ENCODE measurements at regions not wholly inside any gene's neighbourhood (a gene's known extent, or its start where the extent isn't known, plus 50 kb on each side); places are given as distances from the start of the nearest gene placed in this dataset.

DNA sequence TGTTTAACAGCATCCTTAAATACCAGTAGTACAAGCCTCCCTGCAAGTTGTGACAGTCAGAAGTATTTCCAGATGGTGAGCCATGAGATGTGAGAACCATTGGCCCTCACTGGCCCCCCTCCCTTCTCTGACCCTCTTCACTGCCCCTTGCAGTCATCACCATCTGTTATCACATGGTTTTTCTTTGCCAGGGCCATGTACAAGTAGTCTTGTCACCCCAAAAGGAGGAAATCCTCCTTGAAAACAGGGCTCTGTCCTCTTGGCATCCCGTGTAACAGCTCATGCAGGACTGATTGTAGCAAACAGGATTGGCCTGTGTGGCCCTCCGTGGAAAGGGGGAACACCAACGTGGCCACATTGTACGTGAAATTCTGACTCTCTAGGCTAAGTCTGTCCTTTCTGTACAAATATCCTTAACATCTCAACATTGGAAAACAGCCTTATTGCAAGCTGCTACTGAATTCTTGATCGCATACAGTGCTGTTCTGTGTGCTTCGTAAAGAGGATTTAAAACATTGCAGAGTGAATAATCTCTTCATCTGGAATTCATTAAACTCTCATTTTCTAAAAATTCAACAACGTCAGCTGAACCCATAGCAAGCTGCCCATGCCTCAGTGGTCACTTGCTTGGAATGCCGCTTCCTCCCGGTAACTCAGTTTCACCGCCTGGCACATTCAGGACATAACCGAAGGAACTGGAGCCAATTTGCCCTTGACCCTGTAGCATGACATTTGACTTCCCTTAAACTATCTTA lies 171.7 kb downstream of the ATPSCKMT start:
- no TSS peak for BruUV-seq (replicated peaks)
- Histone ChIP-seq H2BK120ac (ENCODE audit: low read depth, low read length) (no peak overlapping the region), H2BK5ac (ENCODE audit: low read depth, low read length, poor library complexity, severe bottlenecking) (no peak overlapping the region), H2BK15ac (ENCODE audit: low read depth, low read length) (no peak overlapping the region), H4K5ac (ENCODE audit: low read depth, low read length) (no peak overlapping the region), H3K23ac (ENCODE audit: low read depth, low read length) (no peak overlapping the region), H2AFZ (replicated peaks; ENCODE audit: low read length, poor library complexity) (no peak overlapping the region), H2AK5ac (ENCODE audit: low read depth, low read length) (no peak overlapping the region), H3K9me1 (ENCODE audit: insufficient read depth, low read length) (no peaks in the 10 kb centered on the region), H3K27ac (ENCODE audit: insufficient read depth, low read length) (no peak overlapping the region), H3K4me1 (ENCODE audit: control insufficient read depth, insufficient read depth, low read length) (no peaks in the 10 kb centered on the region), H3K9me3 (ENCODE audit: control insufficient read depth, insufficient read depth, low read length) (no peaks in the 10 kb centered on the region), H3K36me3 (ENCODE audit: control insufficient read depth, insufficient read depth, low read length) (no peaks in the 10 kb centered on the region), H3K4me2 (ENCODE audit: low read depth, low read length) (no peak overlapping the region), H3K27me3 (ENCODE audit: control insufficient read depth, insufficient read depth, low read length) (peaks cover 19% of the 10 kb centered on the region), H3K14ac (replicated peaks; ENCODE audit: low read depth, low read length) (no peak overlapping the region), H3K9ac (ENCODE audit: low read depth, low read length) (no peak overlapping the region), H3K56ac (ENCODE audit: extremely low read depth, insufficient read depth, low read length) (no peak overlapping the region), H4K8ac (ENCODE audit: low read depth in 2 of 2, low read length in 2 of 2) (no peak overlapping the region), H4K20me1 (ENCODE audit: insufficient read depth, low read length) (no peaks in the 10 kb centered on the region), H3K4ac (ENCODE audit: low read depth, low read length) (no peak overlapping the region), H4K91ac (ENCODE audit: insufficient read depth, low read depth, low read length) (no peak overlapping the region), H3K18ac (ENCODE audit: low read depth, low read length) (no peak overlapping the region), H3K4me3 (ENCODE audit: insufficient read depth, low read depth, low read length) (no peak overlapping the region), H2BK20ac (ENCODE audit: low read depth, low read length) (no peak overlapping the region), H3K79me1 (ENCODE audit: low read depth in 1 of 2, low read length in 2 of 2) (no peaks in the 10 kb centered on the region), H2AK9ac (replicated peaks; ENCODE audit: low read depth, low read length, poor library complexity) (no peak overlapping the region)
- intact Hi-C loops (cut with micrococcal nuclease) = no loop called here
- dilution Hi-C loops (cut with HindIII; ENCODE audit: low sequenced_read_pairs, unreplicated experiment) = no loop called here
- DNase-seq (peak; percentile 35), ATAC-seq (ENCODE audit: low read depth) (peak; percentile 17)
- 60% methylated on average over 4 of the region's 11 CpGs; no CpG with 5 or more reads in 1 of the 2 experiments for WGBS, 2 experiments (ENCODE audit: extremely low coverage in 2 of 2, insufficient read length in 1 of 2)
- ChIA-PET POLR2A (ENCODE audit: unreplicated experiment) (no interaction called here), CTCF (no interaction called here)
- in situ Hi-C loops (cut with MboI; ENCODE audit: low sequenced_read_pairs) = no loop called here
- TF ChIP-seq, protein P1, sequence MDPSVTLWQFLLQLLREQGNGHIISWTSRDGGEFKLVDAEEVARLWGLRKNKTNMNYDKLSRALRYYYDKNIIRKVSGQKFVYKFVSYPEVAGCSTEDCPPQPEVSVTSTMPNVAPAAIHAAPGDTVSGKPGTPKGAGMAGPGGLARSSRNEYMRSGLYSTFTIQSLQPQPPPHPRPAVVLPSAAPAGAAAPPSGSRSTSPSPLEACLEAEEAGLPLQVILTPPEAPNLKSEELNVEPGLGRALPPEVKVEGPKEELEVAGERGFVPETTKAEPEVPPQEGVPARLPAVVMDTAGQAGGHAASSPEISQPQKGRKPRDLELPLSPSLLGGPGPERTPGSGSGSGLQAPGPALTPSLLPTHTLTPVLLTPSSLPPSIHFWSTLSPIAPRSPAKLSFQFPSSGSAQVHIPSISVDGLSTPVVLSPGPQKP (IDR thresholded peaks at IDR 0.05; ENCODE audit: borderline replicate concordance, low read depth, low read length) = no peak
- no peak for TF ChIP-seq RAD21 (IDR thresholded peaks at IDR 0.05; ENCODE audit: low read length)
- no peak for TF ChIP-seq FOS (IDR thresholded peaks at IDR 0.05; ENCODE audit: low read depth, low read length)
- TF ChIP-seq, protein P2, sequence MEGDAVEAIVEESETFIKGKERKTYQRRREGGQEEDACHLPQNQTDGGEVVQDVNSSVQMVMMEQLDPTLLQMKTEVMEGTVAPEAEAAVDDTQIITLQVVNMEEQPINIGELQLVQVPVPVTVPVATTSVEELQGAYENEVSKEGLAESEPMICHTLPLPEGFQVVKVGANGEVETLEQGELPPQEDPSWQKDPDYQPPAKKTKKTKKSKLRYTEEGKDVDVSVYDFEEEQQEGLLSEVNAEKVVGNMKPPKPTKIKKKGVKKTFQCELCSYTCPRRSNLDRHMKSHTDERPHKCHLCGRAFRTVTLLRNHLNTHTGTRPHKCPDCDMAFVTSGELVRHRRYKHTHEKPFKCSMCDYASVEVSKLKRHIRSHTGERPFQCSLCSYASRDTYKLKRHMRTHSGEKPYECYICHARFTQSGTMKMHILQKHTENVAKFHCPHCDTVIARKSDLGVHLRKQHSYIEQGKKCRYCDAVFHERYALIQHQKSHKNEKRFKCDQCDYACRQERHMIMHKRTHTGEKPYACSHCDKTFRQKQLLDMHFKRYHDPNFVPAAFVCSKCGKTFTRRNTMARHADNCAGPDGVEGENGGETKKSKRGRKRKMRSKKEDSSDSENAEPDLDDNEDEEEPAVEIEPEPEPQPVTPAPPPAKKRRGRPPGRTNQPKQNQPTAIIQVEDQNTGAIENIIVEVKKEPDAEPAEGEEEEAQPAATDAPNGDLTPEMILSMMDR (conservative IDR thresholded peaks at IDR 0.05; ENCODE audit: low read depth, low read length) = no peak
- no peak for TF ChIP-seq POLR2A (IDR thresholded peaks at IDR 0.05; ENCODE audit: low read depth, low read length)
- TF ChIP-seq MAZ (IDR thresholded peaks at IDR 0.05; ENCODE audit: borderline replicate concordance, low read depth, low read length) = no peak
- no peak for TF ChIP-seq NFE2L2 (IDR thresholded peaks at IDR 0.05; ENCODE audit: low read depth, low read length)
- TF ChIP-seq BHLHE40 (IDR thresholded peaks at IDR 0.05; ENCODE audit: low read depth, low read length) = no peak
- TF ChIP-seq MAFK (IDR thresholded peaks at IDR 0.05; ENCODE audit: low read depth, low read length) = no peak

Measured in IMR-90 (cell line).